HL-60 (cell line): ENCODE measurements at regions not wholly inside any gene's neighbourhood (a gene's known extent, or its start where the extent isn't known, plus 50 kb on each side); places are given as distances from the start of the nearest gene placed in this dataset.

Experiments
- DNase-seq, 2 experiments: peaks; one replicate each; pipeline ENCODE4 v3.0.0-alpha.2; 2010 to 2020; ENCODE audit warnings: low read depth in 1 of 2, low spot score in 1 of 2
- H3K27ac ChIP-seq: fragments of 250-450 bp; sonication (Bioruptor Pico); replicated peaks from 2 replicates; pipeline ENCODE4 v1.5.1; 2020; ENCODE audit warnings: mild to moderate bottlenecking, moderate library complexity
- H3K27me3 ChIP-seq: fragments of 250-450 bp; sonication (Bioruptor Pico); 2 replicates; pipeline ENCODE4 v1.5.1; 2021; ENCODE audit warnings: mild to moderate bottlenecking, moderate library complexity; ENCODE audit not compliant: insufficient read depth, poor library complexity, severe bottlenecking
- H3K4me3 ChIP-seq: replicated peaks from 2 replicates; pipeline ENCODE4 v1.5.1; 2011; ENCODE audit warnings: mild to moderate bottlenecking, control low read depth, low read length; ENCODE audit not compliant: insufficient read depth
- GABPA ChIP-seq: IDR thresholded peaks from 2 replicates; pipeline ENCODE4 v1.6.1; 2012; ENCODE audit warnings: low read depth
- POLR2AphosphoS5 ChIP-seq: IDR thresholded peaks from 2 replicates; pipeline ENCODE4 v1.6.1; 2012; ENCODE audit warnings: low read depth
- SPI1 ChIP-seq: IDR thresholded peaks from 2 replicates; pipeline ENCODE4 v1.6.1; 2012; ENCODE audit warnings: low read depth, mild to moderate bottlenecking, borderline replicate concordance
- TF ChIP-seq, protein P1 (sequence below): IDR thresholded peaks from one replicate; pipeline ENCODE4 v1.5.1; 2011; ENCODE audit warnings: low read length, control low read depth, inconsistent platforms; ENCODE audit not compliant: insufficient read depth
- TF ChIP-seq, protein P2 (sequence below): IDR thresholded peaks from 2 replicates; pipeline ENCODE4 v1.6.1; 2012; ENCODE audit warnings: low read depth; ENCODE audit not compliant: insufficient replicate concordance

DNA sequence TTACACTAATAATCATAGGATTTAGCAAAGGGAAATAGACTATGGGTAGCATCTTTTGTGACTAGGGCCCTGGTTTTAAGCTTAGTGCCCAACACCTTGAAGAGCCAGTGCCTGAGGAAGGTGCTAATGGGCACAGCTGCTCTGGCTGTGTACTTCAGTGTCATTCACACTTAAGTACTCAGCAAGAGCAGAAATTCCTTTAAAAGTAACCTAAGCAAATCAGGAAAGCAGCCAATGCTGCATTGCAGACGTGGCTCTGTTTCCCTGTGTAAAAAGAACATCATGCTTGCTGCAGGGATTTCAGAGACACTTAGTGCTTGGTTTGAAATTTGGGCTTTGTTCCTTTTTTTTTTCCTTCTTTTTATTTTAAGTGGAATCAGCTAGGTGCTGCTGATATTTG, 505.4 kb downstream of the SUCLG1 start:
- TF ChIP-seq, protein P1, sequence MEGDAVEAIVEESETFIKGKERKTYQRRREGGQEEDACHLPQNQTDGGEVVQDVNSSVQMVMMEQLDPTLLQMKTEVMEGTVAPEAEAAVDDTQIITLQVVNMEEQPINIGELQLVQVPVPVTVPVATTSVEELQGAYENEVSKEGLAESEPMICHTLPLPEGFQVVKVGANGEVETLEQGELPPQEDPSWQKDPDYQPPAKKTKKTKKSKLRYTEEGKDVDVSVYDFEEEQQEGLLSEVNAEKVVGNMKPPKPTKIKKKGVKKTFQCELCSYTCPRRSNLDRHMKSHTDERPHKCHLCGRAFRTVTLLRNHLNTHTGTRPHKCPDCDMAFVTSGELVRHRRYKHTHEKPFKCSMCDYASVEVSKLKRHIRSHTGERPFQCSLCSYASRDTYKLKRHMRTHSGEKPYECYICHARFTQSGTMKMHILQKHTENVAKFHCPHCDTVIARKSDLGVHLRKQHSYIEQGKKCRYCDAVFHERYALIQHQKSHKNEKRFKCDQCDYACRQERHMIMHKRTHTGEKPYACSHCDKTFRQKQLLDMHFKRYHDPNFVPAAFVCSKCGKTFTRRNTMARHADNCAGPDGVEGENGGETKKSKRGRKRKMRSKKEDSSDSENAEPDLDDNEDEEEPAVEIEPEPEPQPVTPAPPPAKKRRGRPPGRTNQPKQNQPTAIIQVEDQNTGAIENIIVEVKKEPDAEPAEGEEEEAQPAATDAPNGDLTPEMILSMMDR = no peak
- TF ChIP-seq, protein P2, sequence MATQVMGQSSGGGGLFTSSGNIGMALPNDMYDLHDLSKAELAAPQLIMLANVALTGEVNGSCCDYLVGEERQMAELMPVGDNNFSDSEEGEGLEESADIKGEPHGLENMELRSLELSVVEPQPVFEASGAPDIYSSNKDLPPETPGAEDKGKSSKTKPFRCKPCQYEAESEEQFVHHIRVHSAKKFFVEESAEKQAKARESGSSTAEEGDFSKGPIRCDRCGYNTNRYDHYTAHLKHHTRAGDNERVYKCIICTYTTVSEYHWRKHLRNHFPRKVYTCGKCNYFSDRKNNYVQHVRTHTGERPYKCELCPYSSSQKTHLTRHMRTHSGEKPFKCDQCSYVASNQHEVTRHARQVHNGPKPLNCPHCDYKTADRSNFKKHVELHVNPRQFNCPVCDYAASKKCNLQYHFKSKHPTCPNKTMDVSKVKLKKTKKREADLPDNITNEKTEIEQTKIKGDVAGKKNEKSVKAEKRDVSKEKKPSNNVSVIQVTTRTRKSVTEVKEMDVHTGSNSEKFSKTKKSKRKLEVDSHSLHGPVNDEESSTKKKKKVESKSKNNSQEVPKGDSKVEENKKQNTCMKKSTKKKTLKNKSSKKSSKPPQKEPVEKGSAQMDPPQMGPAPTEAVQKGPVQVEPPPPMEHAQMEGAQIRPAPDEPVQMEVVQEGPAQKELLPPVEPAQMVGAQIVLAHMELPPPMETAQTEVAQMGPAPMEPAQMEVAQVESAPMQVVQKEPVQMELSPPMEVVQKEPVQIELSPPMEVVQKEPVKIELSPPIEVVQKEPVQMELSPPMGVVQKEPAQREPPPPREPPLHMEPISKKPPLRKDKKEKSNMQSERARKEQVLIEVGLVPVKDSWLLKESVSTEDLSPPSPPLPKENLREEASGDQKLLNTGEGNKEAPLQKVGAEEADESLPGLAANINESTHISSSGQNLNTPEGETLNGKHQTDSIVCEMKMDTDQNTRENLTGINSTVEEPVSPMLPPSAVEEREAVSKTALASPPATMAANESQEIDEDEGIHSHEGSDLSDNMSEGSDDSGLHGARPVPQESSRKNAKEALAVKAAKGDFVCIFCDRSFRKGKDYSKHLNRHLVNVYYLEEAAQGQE = no peak
- TF ChIP-seq POLR2AphosphoS5 = no peak
- no peak for TF ChIP-seq GABPA
- TF ChIP-seq SPI1 = no peak
- Histone ChIP-seq H3K4me3 (no peak overlapping the region), H3K27ac (no peak overlapping the region), H3K27me3 (no peaks in the 10 kb centered on the region)
- no peak for DNase-seq

- Histone ChIP-seq H3K4me3 (no peak overlapping the region), H3K27ac (no peak overlapping the region), H3K27me3 (no peaks in the 10 kb centered on the region)
- no peak for TF ChIP-seq GABPA
- TF ChIP-seq, protein P1 = no peak
- TF ChIP-seq SPI1 = no peak
- TF ChIP-seq, protein P2 = no peak
- TF ChIP-seq POLR2AphosphoS5 = no peak
- DNase-seq = no peak
These were observed 507.6 kb downstream of the SUCLG1 start for GRCh38 chr2:83951378-83951947.

DNA sequence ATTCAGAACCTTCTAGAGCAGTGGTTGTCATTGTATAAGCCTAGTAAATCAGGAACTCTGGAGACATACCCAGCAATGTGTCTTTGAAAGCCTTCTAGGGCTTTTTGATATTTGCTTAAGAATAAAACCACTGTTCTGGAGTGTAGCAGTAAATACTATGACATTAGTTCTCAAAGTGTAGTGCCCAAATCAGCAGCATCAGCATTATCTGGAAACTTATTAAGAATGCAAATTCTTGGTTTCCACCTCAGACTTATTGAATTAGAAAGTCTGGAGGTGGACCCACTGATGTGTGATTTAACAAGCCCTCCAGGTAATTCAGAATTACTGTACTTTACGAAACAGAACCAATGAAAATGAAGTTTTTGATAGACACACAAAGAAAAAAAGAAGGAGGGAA, 509.7 kb downstream of the SUCLG1 start:
- no peak overlapping the region for H3K4me3 ChIP-seq
- no peak for DNase-seq
- TF ChIP-seq POLR2AphosphoS5 (no peak), SPI1 (no peak), GABPA (no peak)
- TF ChIP-seq, protein P2 = no peak
- TF ChIP-seq, protein P1 = no peak
- no peak overlapping the region for H3K27ac ChIP-seq
- no peaks in the 10 kb centered on the region for H3K27me3 ChIP-seq
